ENCODE measurements at regions not wholly inside any gene's neighbourhood (a gene's known extent, or its start where the extent isn't known, plus 50 kb on each side); places are given as distances from the start of the nearest gene placed in this dataset.
A peak's percentile ranks its signal among the peaks of the same experiment; 100 is the strongest.

GRCh38 chr15:92829875-92830274 lies 70.2 kb upstream of the CHD2 start:
- no peaks in the 10 kb centered on the region for H3K36me3 Mint-ChIP-seq
- TF ChIP-seq CTCF (conservative IDR thresholded peaks at IDR 0.05), result no peak
- DNase-seq (ENCODE audit: extremely low spot score, unreplicated experiment), result no peak
- H3K27ac Mint-ChIP-seq, result peak overlapping the region; percentile 97
- peak overlapping the region; percentile 32 for H3K4me3 Mint-ChIP-seq
- peaks cover 47% of the 10 kb centered on the region for H3K4me1 Mint-ChIP-seq (ENCODE audit: unreplicated experiment)
- no peaks in the 10 kb centered on the region for H3K27me3 Mint-ChIP-seq
- no peaks in the 10 kb centered on the region for H3K9me3 Mint-ChIP-seq

GRCh38 chr15:92831336-92831654 lies 68.8 kb upstream of the CHD2 start:
- Mint-ChIP-seq H3K9me3 (no peaks in the 10 kb centered on the region), H3K4me1 (ENCODE audit: unreplicated experiment) (peaks cover 39% of the 10 kb centered on the region), H3K27ac (peak overlapping the region; percentile 97), H3K4me3 (peak overlapping the region; percentile 84), H3K36me3 (no peaks in the 10 kb centered on the region), H3K27me3 (no peaks in the 10 kb centered on the region)
- TF ChIP-seq CTCF (conservative IDR thresholded peaks at IDR 0.05), result no peak
- DNase-seq (ENCODE audit: extremely low spot score, unreplicated experiment), result no peak

GRCh38 chr15:92831655-92832328 lies 68.3 kb upstream of the CHD2 start:
- Mint-ChIP-seq H3K4me1 (ENCODE audit: unreplicated experiment) (peaks cover 39% of the 10 kb centered on the region), H3K27ac (peak overlapping the region; percentile 97), H3K4me3 (peak overlapping the region; percentile 84), H3K27me3 (no peaks in the 10 kb centered on the region), H3K9me3 (no peaks in the 10 kb centered on the region), H3K36me3 (no peaks in the 10 kb centered on the region)
- peak; percentile 90 for DNase-seq (ENCODE audit: extremely low spot score, unreplicated experiment)
- no peak for TF ChIP-seq CTCF (conservative IDR thresholded peaks at IDR 0.05)

- DNase-seq (ENCODE audit: extremely low spot score, unreplicated experiment), result no peak
Observed at GRCh38 chr15:92833106-92833433, 67.1 kb upstream of the CHD2 start.

GRCh38 chr15:92833493-92834271 lies 66.4 kb upstream of the CHD2 start:
- H3K27me3 Mint-ChIP-seq, result no peaks in the 10 kb centered on the region
- no peak for TF ChIP-seq CTCF (conservative IDR thresholded peaks at IDR 0.05)
- DNase-seq (ENCODE audit: extremely low spot score, unreplicated experiment), result no peak
- H3K27ac Mint-ChIP-seq, result peak overlapping the region; percentile 77
- peak overlapping the region; percentile 48 for H3K4me3 Mint-ChIP-seq
- no peaks in the 10 kb centered on the region for H3K36me3 Mint-ChIP-seq
- peaks cover 48% of the 10 kb centered on the region for H3K4me1 Mint-ChIP-seq (ENCODE audit: unreplicated experiment)
- no peaks in the 10 kb centered on the region for H3K9me3 Mint-ChIP-seq

More at GRCh38 chr15:92833106-92833433, 67.1 kb upstream of the CHD2 start:
- Mint-ChIP-seq H3K36me3 (no peaks in the 10 kb centered on the region), H3K9me3 (no peaks in the 10 kb centered on the region), H3K27ac (peak overlapping the region; percentile 77), H3K27me3 (no peaks in the 10 kb centered on the region), H3K4me1 (ENCODE audit: unreplicated experiment) (peaks cover 44% of the 10 kb centered on the region), H3K4me3 (no peak overlapping the region)
- TF ChIP-seq CTCF (conservative IDR thresholded peaks at IDR 0.05), result no peak

Data from type B pancreatic cell (in vitro differentiated cells).